Osteoblast (primary cell): ENCODE measurements at regions not wholly inside any gene's neighbourhood (a gene's known extent, or its start where the extent isn't known, plus 50 kb on each side); places are given as distances from the start of the nearest gene placed in this dataset.
A peak's percentile ranks its signal among the peaks of the same experiment; 100 is the strongest.

Experiments
- DNase-seq: peaks from one replicate; pipeline ENCODE4 v3.0.0; 2011; ENCODE audit warnings: low spot score, mixed read lengths; ENCODE audit not compliant: insufficient read length; ENCODE audit errors: missing footprints
- H2AFZ ChIP-seq: 2 replicates; pipeline ENCODE4 v1.6.0; 2011; ENCODE audit warnings: mild to moderate bottlenecking, low read length
- H3K27ac ChIP-seq: 2 replicates; pipeline ENCODE4 v1.5.1; 2011; ENCODE audit warnings: mild to moderate bottlenecking, low read depth, low read length, moderate library complexity
- H3K27me3 ChIP-seq: 2 replicates; pipeline ENCODE4 v1.6.0; 2012; ENCODE audit warnings: mild to moderate bottlenecking, control low read depth, inconsistent platforms, low read length, moderate library complexity; ENCODE audit not compliant: insufficient read depth
- H3K36me3 ChIP-seq: 2 replicates; pipeline ENCODE4 v1.5.1; 2011; ENCODE audit warnings: mild to moderate bottlenecking, low read length, control low read depth, moderate library complexity; ENCODE audit not compliant: insufficient read depth
- H3K4me1 ChIP-seq: 2 replicates; pipeline ENCODE4 v1.5.1; 2011; ENCODE audit warnings: mild to moderate bottlenecking, low read length, control low read depth, moderate library complexity; ENCODE audit not compliant: insufficient read depth
- H3K4me2 ChIP-seq: 2 replicates; pipeline ENCODE4 v1.6.0; 2011; ENCODE audit warnings: mild to moderate bottlenecking, low read length; ENCODE audit not compliant: insufficient read depth
- H3K4me3 ChIP-seq: fragments of 200-600 bp; sonication (generic); 3 replicates; pipeline ENCODE4 v1.5.1; 2012; ENCODE audit warnings: mild to moderate bottlenecking, low read length, inconsistent platforms; ENCODE audit not compliant: insufficient read depth
- H3K79me2 ChIP-seq: 2 replicates; pipeline ENCODE4 v1.6.0; 2012; ENCODE audit warnings: mild to moderate bottlenecking, low read length, control low read depth, inconsistent platforms; ENCODE audit not compliant: insufficient read depth
- H3K9me3 ChIP-seq: 2 replicates; pipeline ENCODE4 v1.5.1; 2011; ENCODE audit warnings: low read depth, low read length, control low read depth
- H4K20me1 ChIP-seq: 2 replicates; pipeline ENCODE4 v1.6.0; 2012; ENCODE audit warnings: mild to moderate bottlenecking, low read length, control low read depth; ENCODE audit not compliant: insufficient read depth
- CTCF ChIP-seq: IDR thresholded peaks from 2 replicates; pipeline ENCODE4 v1.5.1; 2011; ENCODE audit warnings: mild to moderate bottlenecking, low read depth, low read length, moderate library complexity; ENCODE audit errors: extremely low read depth

- Histone ChIP-seq H4K20me1 (no peaks in the 10 kb centered on the region), H2AFZ (no peak overlapping the region), H3K4me3 (no peak overlapping the region), H3K27ac (no peak overlapping the region), H3K79me2 (no peaks in the 10 kb centered on the region), H3K4me2 (no peak overlapping the region), H3K9me3 (no peaks in the 10 kb centered on the region), H3K27me3 (no peaks in the 10 kb centered on the region), H3K4me1 (peaks cover 36% of the 10 kb centered on the region), H3K36me3 (no peaks in the 10 kb centered on the region)
- TF ChIP-seq CTCF = no peak
- DNase-seq = no peak
These were observed 218.8 kb upstream of the CAMK1G start for GRCh38 chr1:209364716-209365115.

GRCh38 chr1:209367061-209367772, 216.3 kb upstream of the CAMK1G start:
- H2AFZ ChIP-seq = peak overlapping the region; percentile 77
- no peaks in the 10 kb centered on the region for H3K9me3 ChIP-seq
- no peaks in the 10 kb centered on the region for H3K27me3 ChIP-seq
- H4K20me1 ChIP-seq = no peaks in the 10 kb centered on the region
- no peaks in the 10 kb centered on the region for H3K79me2 ChIP-seq
- H3K4me3 ChIP-seq = peak overlapping the region; percentile 34
- no peak for TF ChIP-seq CTCF
- no peaks in the 10 kb centered on the region for H3K36me3 ChIP-seq
- peak; percentile 34 for DNase-seq
- H3K4me2 ChIP-seq = peak overlapping the region; percentile 67
- H3K27ac ChIP-seq = peak overlapping the region; percentile 84
- peaks cover 37% of the 10 kb centered on the region for H3K4me1 ChIP-seq

GRCh38 chr1:209368864-209369598, 214.5 kb upstream of the CAMK1G start:
- H2AFZ ChIP-seq = peak overlapping the region; percentile 71
- H3K27ac ChIP-seq = peak overlapping the region; percentile 84
- peak; percentile 54 for DNase-seq
- peaks cover 37% of the 10 kb centered on the region for H3K4me1 ChIP-seq
- H3K79me2 ChIP-seq = no peaks in the 10 kb centered on the region
- H4K20me1 ChIP-seq = no peaks in the 10 kb centered on the region
- no peaks in the 10 kb centered on the region for H3K36me3 ChIP-seq
- H3K4me3 ChIP-seq = no peak overlapping the region
- H3K27me3 ChIP-seq = no peaks in the 10 kb centered on the region
- TF ChIP-seq CTCF = no peak
- peak overlapping the region; percentile 72 for H3K4me2 ChIP-seq
- H3K9me3 ChIP-seq = no peaks in the 10 kb centered on the region
